Panc1 (cell line): ENCODE measurements at regions not wholly inside any gene's neighbourhood (a gene's known extent, or its start where the extent isn't known, plus 50 kb on each side); places are given as distances from the start of the nearest gene placed in this dataset.

ENCODE experiments used
- POLR2AphosphoS5 ChIP-seq: IDR thresholded peaks from 2 replicates; pipeline ENCODE4 v1.6.1; 2012; ENCODE audit warnings: mild to moderate bottlenecking, low read depth, low read length, moderate library complexity
- TCF7L2 ChIP-seq: IDR thresholded peaks from 2 replicates; pipeline ENCODE4 v1.6.1; 2011; ENCODE audit warnings: mild to moderate bottlenecking, low read depth, low read length, inconsistent platforms
- TF ChIP-seq, protein P1 (sequence below): fragments of 450-650 bp; IDR thresholded peaks from 2 replicates; pipeline ENCODE4 v1.5.1; 2017; ENCODE audit warnings: mild to moderate bottlenecking

DNA sequence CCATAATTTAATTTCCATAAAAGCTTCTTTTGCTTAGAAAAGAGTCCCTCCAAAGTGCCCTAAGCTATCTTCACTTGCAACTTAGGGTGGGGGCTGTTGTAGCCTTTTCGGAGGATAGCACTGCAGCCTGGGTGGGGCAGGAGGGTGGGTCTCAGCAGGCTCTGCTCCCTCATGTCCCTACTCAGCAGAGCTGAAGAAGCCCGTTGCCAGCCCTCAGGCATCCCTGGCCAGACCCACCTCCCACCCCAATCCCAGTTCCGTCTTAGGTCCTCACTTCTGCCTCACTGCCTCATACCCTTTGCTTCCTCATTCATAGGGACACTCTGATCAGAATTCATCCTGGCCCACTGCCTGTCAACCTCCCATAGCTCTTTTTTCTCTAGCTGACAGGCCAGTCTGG is 99.8 kb upstream of the ZMIZ1 start:
- TF ChIP-seq, protein P1, sequence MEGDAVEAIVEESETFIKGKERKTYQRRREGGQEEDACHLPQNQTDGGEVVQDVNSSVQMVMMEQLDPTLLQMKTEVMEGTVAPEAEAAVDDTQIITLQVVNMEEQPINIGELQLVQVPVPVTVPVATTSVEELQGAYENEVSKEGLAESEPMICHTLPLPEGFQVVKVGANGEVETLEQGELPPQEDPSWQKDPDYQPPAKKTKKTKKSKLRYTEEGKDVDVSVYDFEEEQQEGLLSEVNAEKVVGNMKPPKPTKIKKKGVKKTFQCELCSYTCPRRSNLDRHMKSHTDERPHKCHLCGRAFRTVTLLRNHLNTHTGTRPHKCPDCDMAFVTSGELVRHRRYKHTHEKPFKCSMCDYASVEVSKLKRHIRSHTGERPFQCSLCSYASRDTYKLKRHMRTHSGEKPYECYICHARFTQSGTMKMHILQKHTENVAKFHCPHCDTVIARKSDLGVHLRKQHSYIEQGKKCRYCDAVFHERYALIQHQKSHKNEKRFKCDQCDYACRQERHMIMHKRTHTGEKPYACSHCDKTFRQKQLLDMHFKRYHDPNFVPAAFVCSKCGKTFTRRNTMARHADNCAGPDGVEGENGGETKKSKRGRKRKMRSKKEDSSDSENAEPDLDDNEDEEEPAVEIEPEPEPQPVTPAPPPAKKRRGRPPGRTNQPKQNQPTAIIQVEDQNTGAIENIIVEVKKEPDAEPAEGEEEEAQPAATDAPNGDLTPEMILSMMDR, result no peak
- TF ChIP-seq POLR2AphosphoS5 (no peak), TCF7L2 (no peak)
